Neural progenitor cell (in vitro differentiated cells): ENCODE measurements at regions not wholly inside any gene's neighbourhood (a gene's known extent, or its start where the extent isn't known, plus 50 kb on each side); places are given as distances from the start of the nearest gene placed in this dataset.

Experiments
- CTCF ChIP-seq: fragments of 200-600 bp; sonication (generic); IDR thresholded peaks from 2 replicates; pipeline ENCODE4 v1.5.1; 2017; ENCODE audit warnings: antibody characterized with exemption, mild to moderate bottlenecking
- EZH2 ChIP-seq: fragments of 200-600 bp; sonication (generic); IDR thresholded peaks from 2 replicates; pipeline ENCODE4 v1.6.1; 2017; ENCODE audit warnings: antibody characterized with exemption, mild to moderate bottlenecking, moderate library complexity

GRCh38 chr6:164150232-164150631 is 735.7 kb downstream of the QKI start:
- TF ChIP-seq CTCF (peak; percentile 23), EZH2 (no peak)
